HepG2 (cell line): ENCODE measurements at regions not wholly inside any gene's neighbourhood (a gene's known extent, or its start where the extent isn't known, plus 50 kb on each side); places are given as distances from the start of the nearest gene placed in this dataset.

Source experiments
- ATAC-seq: fragments of 200-7000 bp; cut with Tn5 transposase; 3 replicates; pipeline ENCODE4 v1.9.1; 2020; ENCODE audit warnings: mild to moderate bottlenecking, moderate library complexity
- BruUV-seq: library from RNA; stranded (reverse); fragments of 400-500 nt; replicated peaks from 2 replicates; lab custom pipeline; 2021; lab: Mats Ljungman, UMichigan
- CTCF ChIA-PET: fragments of 300-600 bp; formaldehyde crosslinking; extraction: SDS; loops from one replicate; lab custom pipeline; 2021; ENCODE audit warnings: low total read pairs, inconsistent platforms, low intra/inter-chr PET ratio; lab: Yijun Ruan, JAX
- POLR2A ChIA-PET: fragments of 350-600 bp; sonication (Branson Sonifier 250); formaldehyde crosslinking; loops from one replicate; lab custom pipeline; 2020; ENCODE audit warnings: antibody characterized with exemption, inconsistent platforms; lab: Yijun Ruan, JAX
- DNase-seq: peaks from one replicate; pipeline ENCODE4 v3.0.0-alpha.2; 2015; ENCODE audit warnings: low spot score
- FAIRE-seq: peaks from 3 replicates; lab custom pipeline; 2011; peaks lifted over from hg19 to GRCh38; lab: Jason Lieb, UNC
- H2AFZ ChIP-seq: one replicate; pipeline ENCODE4 v1.6.1; 2011; ENCODE audit warnings: low read length, inconsistent platforms
- H3K27ac ChIP-seq: fragments of 300-600 bp; 3 replicates; pipeline ENCODE4 v1.8.0; 2011; ENCODE audit warnings: mixed run types, mild to moderate bottlenecking, mixed read lengths, low read length, inconsistent platforms; ENCODE audit not compliant: insufficient read depth; ENCODE audit errors: extremely low read length
- H3K27me3 ChIP-seq, 2 experiments: fragments of 200-600 bp in 1 of 2; 2 replicates in 1 of 2; 3 replicates in 1 of 2; pipeline versions ENCODE4 v1.6.0 to v1.8.0; 2011; ENCODE audit warnings: low read length in 2 of 2, mild to moderate bottlenecking in 2 of 2, moderate library complexity in 2 of 2, inconsistent platforms in 1 of 2; ENCODE audit not compliant: insufficient read depth in 2 of 2, control insufficient read depth in 1 of 2
- H3K36me3 ChIP-seq, 2 experiments: fragments of 200-600 bp in 1 of 2; replicated peaks in 1 of 2; 2 replicates in 1 of 2; 3 replicates in 1 of 2; pipeline versions ENCODE4 v1.5.1 to v1.8.0; 2011; ENCODE audit warnings: low read length in 2 of 2, inconsistent platforms in 1 of 2; ENCODE audit not compliant: insufficient read depth in 2 of 2, control insufficient read depth in 1 of 2
- H3K4me1 ChIP-seq: 2 replicates; pipeline ENCODE4 v1.5.1; 2012; ENCODE audit warnings: low read length, inconsistent platforms; ENCODE audit not compliant: insufficient read depth
- H3K4me2 ChIP-seq: 2 replicates; pipeline ENCODE4 v1.6.0; 2011; ENCODE audit warnings: low read depth, low read length, inconsistent platforms
- H3K4me3 ChIP-seq, 3 experiments: fragments of 200-600 bp in 1 of 3; sonication (generic), shearing (Covaris generic) in 1 of 3; replicated peaks in 1 of 3; 2 replicates each; pipeline ENCODE4 v1.5.1; 2011 to 2016; ENCODE audit warnings: low read length in 3 of 3, inconsistent platforms in 2 of 3, low read depth in 2 of 3, mild to moderate bottlenecking in 2 of 3, control low read depth in 1 of 3, mixed read lengths in 1 of 3; ENCODE audit not compliant: insufficient read depth in 1 of 3
- H3K79me2 ChIP-seq: one replicate; pipeline ENCODE4 v1.6.1; 2011; ENCODE audit warnings: low read length, inconsistent platforms; ENCODE audit not compliant: insufficient read depth
- H3K9ac ChIP-seq: 2 replicates; pipeline ENCODE4 v1.6.0; 2011; ENCODE audit warnings: mild to moderate bottlenecking, low read depth, low read length, inconsistent platforms; ENCODE audit not compliant: insufficient read depth
- H3K9me3 ChIP-seq: 2 replicates; pipeline ENCODE4 v1.5.1; 2012; ENCODE audit warnings: mild to moderate bottlenecking, low read length
- H4K20me1 ChIP-seq: 2 replicates; pipeline ENCODE4 v1.6.0; 2011; ENCODE audit warnings: inconsistent platforms, mild to moderate bottlenecking, low read length, moderate library complexity; ENCODE audit not compliant: insufficient read depth
- AFF4 ChIP-seq: sonication (generic); formaldehyde crosslinking; IDR thresholded peaks from 2 replicates; pipeline ENCODE4 v1.4.0; 2020; ENCODE audit warnings: missing genetic modification reagents
- BATF2 ChIP-seq: sonication (generic); formaldehyde crosslinking; IDR thresholded peaks from 2 replicates; pipeline ENCODE4 v1.8.0; 2022; ENCODE audit warnings: mild to moderate bottlenecking, missing genetic modification reagents, moderate library complexity
- HNF4G ChIP-seq, 2 experiments: sonication (generic) in 1 of 2; formaldehyde crosslinking in 1 of 2; IDR thresholded peaks; 2 replicates each; pipeline versions ENCODE4 v1.4.0 to v1.6.1; 2011 to 2020; ENCODE audit warnings: borderline replicate concordance in 2 of 2, low read depth in 2 of 2, mild to moderate bottlenecking in 2 of 2, low read length in 1 of 2, missing genetic modification reagents in 1 of 2, moderate library complexity in 1 of 2
- KLF15 ChIP-seq: sonication (generic); formaldehyde crosslinking; IDR thresholded peaks from 2 replicates; pipeline ENCODE4 v1.8.1; 2023; ENCODE audit warnings: borderline replicate concordance, mild to moderate bottlenecking, inconsistent platforms, missing genetic modification reagents, mixed read lengths
- MTA1 ChIP-seq: sonication (generic); formaldehyde crosslinking; IDR thresholded peaks from 2 replicates; pipeline ENCODE4 v1.4.0; 2020; ENCODE audit warnings: missing genetic modification reagents, mild to moderate bottlenecking, borderline replicate concordance
- RNF219 ChIP-seq: sonication (generic); formaldehyde crosslinking; IDR thresholded peaks from 2 replicates; pipeline ENCODE4 v1.5.0; 2020; ENCODE audit warnings: mild to moderate bottlenecking, missing genetic modification reagents
- SMC3 ChIP-seq: IDR thresholded peaks from 2 replicates; pipeline ENCODE4 v1.6.1; 2011; ENCODE audit warnings: low read length, improper control_type of control experiment
- SSRP1 ChIP-seq: IDR thresholded peaks from 2 replicates; pipeline ENCODE4 v1.6.1; 2016; ENCODE audit warnings: control low read depth
- TAF15 ChIP-seq: fragments of 200-400 bp; formaldehyde crosslinking; IDR thresholded peaks from one replicate; pipeline ENCODE4 v1.6.1; 2018; ENCODE audit warnings: mild to moderate bottlenecking, low read depth, low read length; ENCODE audit not compliant: poor library complexity, severe bottlenecking
- TEF ChIP-seq: sonication (generic); formaldehyde crosslinking; IDR thresholded peaks from 2 replicates; pipeline ENCODE4 v1.5.0; 2020; ENCODE audit warnings: missing genetic modification reagents
- ZBTB3 ChIP-seq: sonication (generic); formaldehyde crosslinking; IDR thresholded peaks from 2 replicates; pipeline ENCODE4 v1.4.0; 2020; ENCODE audit warnings: low read depth, mild to moderate bottlenecking, moderate library complexity, missing genetic modification reagents, borderline replicate concordance
- ZNF546 ChIP-seq: sonication (generic); formaldehyde crosslinking; conservative IDR thresholded peaks from 2 replicates; pipeline ENCODE4 v1.8.1; 2023; ENCODE audit warnings: mild to moderate bottlenecking, missing genetic modification reagents
- ZNF788 ChIP-seq: sonication (generic); formaldehyde crosslinking; IDR thresholded peaks from 2 replicates; pipeline ENCODE4 v1.5.0; 2020; ENCODE audit warnings: mild to moderate bottlenecking, missing genetic modification reagents, borderline replicate concordance
- ZNF891 ChIP-seq: sonication (generic); formaldehyde crosslinking; IDR thresholded peaks from 2 replicates; pipeline ENCODE4 v1.5.0; 2020; ENCODE audit warnings: mild to moderate bottlenecking, missing genetic modification reagents
- ZSCAN9 ChIP-seq: IDR thresholded peaks from 2 replicates; pipeline ENCODE4 v1.6.1; 2016; ENCODE audit warnings: borderline replicate concordance
- WGBS: methylation state at CpG from one replicate; pipeline ENCODE4 v1.1.6; 2017; ENCODE audit warnings: low lambda C conversion rate; 5-methylcytosine and 5-hydroxymethylcytosine counted together
- in situ Hi-C: cut with HindIII; loops from 2 replicates; pipeline ENCODE4 v1.10.0; 2017; ENCODE audit warnings: low pct_unique_long_range_greater_than_20kb; ENCODE audit not compliant: extremely low pct_ligation_motif_present
- intact Hi-C: fragments of 100-400 bp; cut with micrococcal nuclease; formaldehyde crosslinking; loops from one replicate; pipeline ENCODE4 v1.10.0; 2022; ENCODE audit not compliant: unreplicated experiment

GRCh38 chr6:15997586-15998388 lies 131.1 kb upstream of the MYLIP start:
- DNase-seq: no peak
- FAIRE-seq: no peak
- H4K20me1 ChIP-seq: no peaks in the 10 kb centered on the region
- no peaks in the 10 kb centered on the region for H3K4me1 ChIP-seq
- no peaks in the 10 kb centered on the region for H3K9me3 ChIP-seq
- no peaks in the 10 kb centered on the region for H3K36me3 ChIP-seq
- H3K27me3 ChIP-seq: peaks cover 5 to 14% of the 10 kb centered on the region in 2 experiments; a peak in 3 of 5 replicates
- intact Hi-C loops (no loop called here), in situ Hi-C loops (no loop called here)
- H3K27ac ChIP-seq: no peak overlapping the region
- no peak overlapping the region for H3K4me2 ChIP-seq
- BruUV-seq: no TSS peak
- ChIA-PET POLR2A (no interaction called here), CTCF (no interaction called here)
- no peak overlapping the region for H3K4me3 ChIP-seq
- no peaks in the 10 kb centered on the region for H3K79me2 ChIP-seq
- TF ChIP-seq RNF219 (CRISPR knock-in tag): no peak
- TF ChIP-seq SMC3: no peak
- no peak for TF ChIP-seq ZNF891 (CRISPR knock-in tag)
- TF ChIP-seq ZSCAN9 (CRISPR knock-in tag): no peak
- TF ChIP-seq ZNF788 (CRISPR knock-in tag): no peak
- TF ChIP-seq AFF4 (CRISPR knock-in tag): no peak
- TF ChIP-seq BATF2: no peak
- no peak for TF ChIP-seq TAF15
- no peak for TF ChIP-seq KLF15
- no peak for TF ChIP-seq SSRP1 (CRISPR knock-in tag)
- no peak for TF ChIP-seq HNF4G (IDR thresholded peaks at IDR 0.05; ENCODE audit: borderline replicate concordance, low read depth, low read length)
- no peak for TF ChIP-seq HNF4G (CRISPR knock-in tag; IDR thresholded peaks at IDR 0.05; ENCODE audit: borderline replicate concordance, low read depth)
- TF ChIP-seq TEF (CRISPR knock-in tag): no peak
- no peak for TF ChIP-seq ZBTB3
- TF ChIP-seq MTA1: no peak
- no peak for TF ChIP-seq ZNF546 (CRISPR knock-in tag)
- TF ChIP-seq, all 625 proteins: peak for 0
- Histone ChIP-seq H3K9ac (no peak overlapping the region), H2AFZ (no peak overlapping the region)
- 30% methylated on average over 6 of the region's 6 CpGs for WGBS
- no peak for ATAC-seq
